Glutamatergic neuron (in vitro differentiated cells): ENCODE measurements at regions not wholly inside any gene's neighbourhood (a gene's known extent, or its start where the extent isn't known, plus 50 kb on each side); places are given as distances from the start of the nearest gene placed in this dataset.
"Not testable (repeated sequence)": the region's sequence is repeated elsewhere in the genome, so short reads cannot be mapped to it uniquely, and the experiment has no call there.

ENCODE experiments used
- DNase-seq: peaks from one replicate; pipeline ENCODE4 v3.0.0; 2022
- H3K27ac Mint-ChIP-seq: one replicate; pipeline ENCODE4 v1.8.0; 2020; ENCODE audit warnings: mild to moderate bottlenecking, mixed read lengths, inconsistent platforms; ENCODE audit not compliant: unreplicated experiment
- H3K27me3 Mint-ChIP-seq: one replicate; pipeline ENCODE4 v1.8.0; 2020; ENCODE audit warnings: mild to moderate bottlenecking, moderate library complexity, mixed read lengths, inconsistent platforms; ENCODE audit not compliant: unreplicated experiment
- H3K36me3 Mint-ChIP-seq: one replicate; pipeline ENCODE4 v1.8.0; 2020; ENCODE audit warnings: mild to moderate bottlenecking, mixed read lengths, inconsistent platforms; ENCODE audit not compliant: unreplicated experiment
- H3K4me1 Mint-ChIP-seq: one replicate; pipeline ENCODE4 v1.8.0; 2020; ENCODE audit warnings: mild to moderate bottlenecking, low read depth, mixed read lengths, inconsistent platforms; ENCODE audit not compliant: unreplicated experiment
- H3K4me3 Mint-ChIP-seq: one replicate; pipeline ENCODE4 v1.8.0; 2020; ENCODE audit warnings: mild to moderate bottlenecking, mixed read lengths, inconsistent platforms; ENCODE audit not compliant: unreplicated experiment
- H3K9me3 Mint-ChIP-seq: one replicate; pipeline ENCODE4 v1.8.0; 2020; ENCODE audit warnings: mild to moderate bottlenecking, moderate library complexity, mixed read lengths, inconsistent platforms; ENCODE audit not compliant: unreplicated experiment
- TF ChIP-seq, protein P1 (sequence below): fragments of 200-600 bp; sonication (generic); IDR thresholded peaks from one replicate; pipeline ENCODE4 v1.5.0; 2021; ENCODE audit not compliant: partially characterized antibody, unreplicated experiment

DNA sequence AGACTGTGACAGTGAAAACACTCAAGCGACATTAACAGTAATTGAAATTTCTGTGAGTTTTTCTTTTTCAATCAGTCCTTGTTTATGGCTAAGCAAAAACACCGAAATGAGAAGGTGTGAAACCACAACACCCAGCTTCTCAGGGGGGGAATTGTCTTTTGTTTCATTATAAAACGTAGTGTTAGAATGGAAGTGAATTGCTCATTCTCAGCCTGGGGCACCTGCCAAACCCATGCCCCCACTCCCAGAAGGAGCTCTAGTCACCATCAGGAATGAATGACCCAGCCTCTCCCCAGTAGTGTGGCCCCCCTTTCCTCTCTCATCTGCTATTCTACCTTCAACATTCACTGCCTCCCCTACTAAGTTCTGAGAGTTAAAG is 185.8 kb upstream of the CFAP20DC start:
- H3K9me3 Mint-ChIP-seq = no peaks in the 10 kb centered on the region
- no peak overlapping the region for H3K4me3 Mint-ChIP-seq
- peaks cover 6% of the 10 kb centered on the region for H3K36me3 Mint-ChIP-seq
- H3K27me3 Mint-ChIP-seq = no peaks in the 10 kb centered on the region
- H3K4me1 Mint-ChIP-seq = no peaks in the 10 kb centered on the region
- no peak overlapping the region for H3K27ac Mint-ChIP-seq
- no peak for DNase-seq
- TF ChIP-seq, protein P1, sequence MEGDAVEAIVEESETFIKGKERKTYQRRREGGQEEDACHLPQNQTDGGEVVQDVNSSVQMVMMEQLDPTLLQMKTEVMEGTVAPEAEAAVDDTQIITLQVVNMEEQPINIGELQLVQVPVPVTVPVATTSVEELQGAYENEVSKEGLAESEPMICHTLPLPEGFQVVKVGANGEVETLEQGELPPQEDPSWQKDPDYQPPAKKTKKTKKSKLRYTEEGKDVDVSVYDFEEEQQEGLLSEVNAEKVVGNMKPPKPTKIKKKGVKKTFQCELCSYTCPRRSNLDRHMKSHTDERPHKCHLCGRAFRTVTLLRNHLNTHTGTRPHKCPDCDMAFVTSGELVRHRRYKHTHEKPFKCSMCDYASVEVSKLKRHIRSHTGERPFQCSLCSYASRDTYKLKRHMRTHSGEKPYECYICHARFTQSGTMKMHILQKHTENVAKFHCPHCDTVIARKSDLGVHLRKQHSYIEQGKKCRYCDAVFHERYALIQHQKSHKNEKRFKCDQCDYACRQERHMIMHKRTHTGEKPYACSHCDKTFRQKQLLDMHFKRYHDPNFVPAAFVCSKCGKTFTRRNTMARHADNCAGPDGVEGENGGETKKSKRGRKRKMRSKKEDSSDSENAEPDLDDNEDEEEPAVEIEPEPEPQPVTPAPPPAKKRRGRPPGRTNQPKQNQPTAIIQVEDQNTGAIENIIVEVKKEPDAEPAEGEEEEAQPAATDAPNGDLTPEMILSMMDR = no peak

DNA sequence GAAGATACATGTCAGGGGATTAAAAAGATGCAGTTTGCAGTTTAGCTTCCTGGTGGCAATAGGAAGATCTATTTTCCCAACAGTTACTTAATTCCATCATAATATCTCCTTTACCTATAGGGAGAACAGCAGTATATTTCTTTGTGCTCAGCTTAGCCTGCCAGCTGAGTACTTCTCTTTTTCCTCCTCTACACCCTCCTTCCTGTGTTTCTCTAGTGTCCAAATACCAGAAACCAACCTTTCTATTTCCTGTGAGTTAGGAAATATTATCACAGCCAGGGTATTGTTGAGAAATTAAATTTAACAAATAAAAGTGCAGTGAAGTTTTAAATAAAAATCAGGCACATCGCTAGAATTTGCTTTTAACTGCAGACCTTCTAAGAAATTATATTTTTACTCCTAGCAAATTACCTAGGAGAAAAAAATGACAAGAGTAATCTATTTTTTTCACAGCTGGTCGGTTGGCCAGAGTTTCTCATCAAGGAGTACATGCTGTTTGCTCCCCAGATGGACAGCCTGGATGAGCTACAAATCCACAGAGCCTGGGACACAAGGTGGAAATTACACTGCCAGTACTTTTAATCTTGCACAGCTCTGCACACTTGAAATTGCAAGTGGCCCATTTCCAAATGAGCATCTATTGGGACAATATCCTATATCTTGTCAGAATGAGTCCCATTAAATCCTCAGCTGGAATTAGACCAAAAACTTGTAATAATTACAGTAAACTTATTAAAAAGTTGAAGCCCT is 185.2 kb upstream of the CFAP20DC start:
- no peak for DNase-seq
- Mint-ChIP-seq H3K4me3 (no peak overlapping the region), H3K9me3 (no peaks in the 10 kb centered on the region), H3K36me3 (peaks cover 8% of the 10 kb centered on the region), H3K4me1 (no peaks in the 10 kb centered on the region), H3K27me3 (no peaks in the 10 kb centered on the region), H3K27ac (no peak overlapping the region)
- TF ChIP-seq, protein P1 = no peak

DNA sequence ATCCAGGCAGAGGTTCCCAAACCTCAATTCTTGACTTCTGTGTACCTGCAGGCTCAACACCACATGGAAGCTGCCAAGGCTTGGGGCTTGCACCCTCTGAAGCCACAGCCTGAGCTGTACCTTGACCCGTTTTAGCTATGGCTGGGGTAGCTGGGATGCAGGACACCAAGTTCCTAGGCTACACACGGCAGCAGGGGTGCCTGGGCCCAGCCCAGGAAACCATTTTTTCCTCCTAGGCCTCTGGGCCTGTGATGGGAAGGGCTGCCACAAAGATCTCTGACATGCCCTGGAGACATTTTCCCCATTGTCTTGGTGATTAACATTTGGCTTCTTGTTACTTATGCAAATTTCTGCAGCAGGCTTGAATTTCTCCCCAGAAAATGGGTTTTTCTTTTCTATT is 180.6 kb upstream of the CFAP20DC start:
- not testable (repeated sequence) for H3K27ac Mint-ChIP-seq, DNase-seq, H3K27me3 Mint-ChIP-seq, H3K9me3 Mint-ChIP-seq, H3K4me3 Mint-ChIP-seq, H3K4me1 Mint-ChIP-seq
- H3K36me3 Mint-ChIP-seq = peaks cover 18% of the 10 kb centered on the region

DNA sequence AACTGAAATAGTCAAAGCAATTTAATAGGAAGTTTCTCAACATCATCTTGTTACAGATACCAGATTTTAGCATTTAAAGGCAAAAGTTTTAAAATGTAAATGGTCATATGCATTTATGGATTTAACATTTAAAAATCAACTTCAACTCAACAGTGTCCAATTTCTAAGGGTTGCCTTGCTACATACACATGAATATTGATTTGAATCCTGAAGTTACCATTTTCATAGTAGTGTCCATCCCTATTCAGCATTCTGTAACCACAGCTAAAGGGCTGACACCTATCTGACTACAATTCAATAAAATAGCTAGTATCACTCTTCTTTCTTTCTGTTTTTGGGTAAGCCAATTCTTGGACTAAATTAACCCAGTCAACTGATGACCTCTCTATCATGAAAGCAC is 164.0 kb upstream of the CFAP20DC start:
- Mint-ChIP-seq H3K27me3 (no peaks in the 10 kb centered on the region), H3K27ac (no peak overlapping the region), H3K36me3 (no peaks in the 10 kb centered on the region), H3K4me3 (no peak overlapping the region), H3K9me3 (no peaks in the 10 kb centered on the region), H3K4me1 (no peaks in the 10 kb centered on the region)
- TF ChIP-seq, protein P1 = no peak
- DNase-seq = no peak

DNA sequence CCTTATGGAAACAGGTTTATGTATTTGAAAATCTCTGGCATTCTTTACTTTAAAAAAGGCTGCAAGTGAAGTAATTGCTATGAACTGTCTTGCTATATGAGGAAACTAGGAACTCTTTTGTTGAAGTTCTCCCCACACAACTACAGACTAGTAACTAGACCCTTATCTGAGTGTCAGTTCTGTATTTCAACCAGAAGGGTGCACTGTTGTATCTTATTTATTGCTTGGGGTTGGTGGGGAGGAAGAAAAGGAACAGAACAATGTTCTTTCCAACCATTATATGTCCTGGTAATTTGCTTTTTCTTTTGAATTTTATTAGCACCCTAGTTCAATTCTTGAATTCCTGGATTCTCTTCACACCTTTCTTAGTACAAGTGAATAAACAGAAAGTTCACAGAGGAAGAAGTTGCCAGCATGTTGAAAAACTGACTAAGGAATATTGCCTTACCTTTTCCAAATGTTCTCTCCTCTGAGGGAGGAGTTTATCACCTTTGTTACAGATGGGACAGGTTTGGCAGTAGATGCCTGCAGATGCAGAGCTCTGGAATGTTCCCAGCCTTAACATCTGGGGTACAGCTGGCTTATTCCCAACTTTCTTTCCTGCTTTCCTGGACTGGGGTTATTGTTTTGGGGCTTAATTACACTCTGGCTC is 162.4 kb upstream of the CFAP20DC start:
- no peaks in the 10 kb centered on the region for H3K4me1 Mint-ChIP-seq
- no peak for DNase-seq
- H3K27me3 Mint-ChIP-seq = no peaks in the 10 kb centered on the region
- H3K27ac Mint-ChIP-seq = no peak overlapping the region
- no peak overlapping the region for H3K4me3 Mint-ChIP-seq
- TF ChIP-seq, protein P1 = peak; percentile 77
- H3K36me3 Mint-ChIP-seq = no peaks in the 10 kb centered on the region
- H3K9me3 Mint-ChIP-seq = no peaks in the 10 kb centered on the region
